ENCODE measurements at regions not wholly inside any gene's neighbourhood (a gene's known extent, or its start where the extent isn't known, plus 50 kb on each side); places are given as distances from the start of the nearest gene placed in this dataset.

- no peak for TF ChIP-seq CTCF (IDR thresholded peaks at IDR 0.05)
- H3K36me3 ChIP-seq, result no peaks in the 10 kb centered on the region
- H3K27me3 ChIP-seq, result no peaks in the 10 kb centered on the region
- H3K27ac ChIP-seq, result no peak overlapping the region
- H3K9me3 ChIP-seq, result no peaks in the 10 kb centered on the region
- no peaks in the 10 kb centered on the region for H3K4me1 ChIP-seq
- H3K4me3 ChIP-seq, result no peak overlapping the region
- no peak for DNase-seq
- intact Hi-C loops (cut with DNase I), result no loop called here
- no peak for ATAC-seq
Observed at GRCh38 chr2:18213986-18214385, 335.5 kb downstream of the KCNS3 start.

GRCh38 chr2:18209934-18210639, 331.6 kb downstream of the KCNS3 start:
- no peaks in the 10 kb centered on the region for H3K9me3 ChIP-seq
- no peak overlapping the region for H3K27ac ChIP-seq
- no peaks in the 10 kb centered on the region for H3K27me3 ChIP-seq
- ATAC-seq (no peak), DNase-seq (no peak)
- no peak for TF ChIP-seq CTCF (IDR thresholded peaks at IDR 0.05)
- no peaks in the 10 kb centered on the region for H3K36me3 ChIP-seq
- intact Hi-C loops (cut with DNase I), result no loop called here
- H3K4me1 ChIP-seq, result no peaks in the 10 kb centered on the region
- H3K4me3 ChIP-seq, result no peak overlapping the region

GRCh38 chr2:18208956-18209355, 330.5 kb downstream of the KCNS3 start:
- intact Hi-C loops (cut with DNase I), result no loop called here
- ATAC-seq (no peak), DNase-seq (no peak)
- Histone ChIP-seq H3K4me3 (no peak overlapping the region), H3K9me3 (no peaks in the 10 kb centered on the region), H3K27me3 (no peaks in the 10 kb centered on the region), H3K36me3 (no peaks in the 10 kb centered on the region), H3K4me1 (no peaks in the 10 kb centered on the region), H3K27ac (no peak overlapping the region)
- no peak for TF ChIP-seq CTCF (IDR thresholded peaks at IDR 0.05)

- Histone ChIP-seq H3K9me3 (no peaks in the 10 kb centered on the region), H3K4me1 (no peaks in the 10 kb centered on the region), H3K36me3 (no peaks in the 10 kb centered on the region), H3K27ac (no peak overlapping the region), H3K4me3 (no peak overlapping the region), H3K27me3 (no peaks in the 10 kb centered on the region)
- TF ChIP-seq CTCF (IDR thresholded peaks at IDR 0.05), result no peak
- ATAC-seq (no peak), DNase-seq (no peak)
- intact Hi-C loops (cut with DNase I), result no loop called here
Observed at GRCh38 chr2:18200771-18201170, 322.3 kb downstream of the KCNS3 start.

GRCh38 chr2:18198677-18199076, 320.2 kb downstream of the KCNS3 start:
- H3K4me1 ChIP-seq, result no peaks in the 10 kb centered on the region
- DNase-seq, result no peak
- TF ChIP-seq CTCF (IDR thresholded peaks at IDR 0.05), result no peak
- ATAC-seq, result no peak
- no peaks in the 10 kb centered on the region for H3K36me3 ChIP-seq
- H3K27me3 ChIP-seq, result no peaks in the 10 kb centered on the region
- intact Hi-C loops (cut with DNase I), result no loop called here
- H3K9me3 ChIP-seq, result no peaks in the 10 kb centered on the region
- no peak overlapping the region for H3K4me3 ChIP-seq
- no peak overlapping the region for H3K27ac ChIP-seq

GRCh38 chr2:18194161-18194560, 315.7 kb downstream of the KCNS3 start:
- Histone ChIP-seq H3K27ac (no peak overlapping the region), H3K27me3 (no peaks in the 10 kb centered on the region), H3K36me3 (no peaks in the 10 kb centered on the region), H3K4me1 (no peaks in the 10 kb centered on the region), H3K4me3 (no peak overlapping the region), H3K9me3 (no peaks in the 10 kb centered on the region)
- TF ChIP-seq CTCF (IDR thresholded peaks at IDR 0.05), result no peak
- no peak for ATAC-seq
- intact Hi-C loops (cut with DNase I), result no loop called here
- DNase-seq, result no peak
